Upper lobe of right lung (tissue), 1 donor: ENCODE measurements at regions not wholly inside any gene's neighbourhood (a gene's known extent, or its start where the extent isn't known, plus 50 kb on each side); places are given as distances from the start of the nearest gene placed in this dataset.

Experiments
- ATAC-seq: fragments of 200-7000 bp; cut with Tn5 transposase; one replicate; pipeline ENCODE4 v1.9.1; 2020; ENCODE audit warnings: mild to moderate bottlenecking, moderate library complexity
- DNase-seq: peaks from one replicate; pipeline ENCODE4 v3.0.0-alpha.2; 2020
- H3K27ac ChIP-seq: fragments of 200-600 bp; one replicate; pipeline ENCODE4 v1.8.0; 2022
- H3K27me3 ChIP-seq: fragments of 200-600 bp; one replicate; pipeline ENCODE4 v1.8.0; 2022; ENCODE audit warnings: mild to moderate bottlenecking
- H3K36me3 ChIP-seq: fragments of 200-600 bp; one replicate; pipeline ENCODE4 v1.8.0; 2022
- H3K4me1 ChIP-seq: fragments of 200-600 bp; one replicate; pipeline ENCODE4 v1.8.0; 2022
- H3K4me3 ChIP-seq: fragments of 200-600 bp; one replicate; pipeline ENCODE4 v1.8.0; 2022; ENCODE audit warnings: mild to moderate bottlenecking
- H3K9me3 ChIP-seq: fragments of 200-600 bp; one replicate; pipeline ENCODE4 v1.8.0; 2022
- intact Hi-C: fragments of 100-400 bp; cut with DNase I; formaldehyde crosslinking; loops from one replicate; pipeline ENCODE4 v1.11.0; 2022
- TF ChIP-seq, protein P1 (sequence below): fragments of 200-600 bp; IDR thresholded peaks from one replicate; pipeline ENCODE4 v1.8.0; 2022; ENCODE audit warnings: antibody characterized with exemption
- donor health status: DM: no; HTN: yes; CAD: no; lungs with severe emphysema.

DNA sequence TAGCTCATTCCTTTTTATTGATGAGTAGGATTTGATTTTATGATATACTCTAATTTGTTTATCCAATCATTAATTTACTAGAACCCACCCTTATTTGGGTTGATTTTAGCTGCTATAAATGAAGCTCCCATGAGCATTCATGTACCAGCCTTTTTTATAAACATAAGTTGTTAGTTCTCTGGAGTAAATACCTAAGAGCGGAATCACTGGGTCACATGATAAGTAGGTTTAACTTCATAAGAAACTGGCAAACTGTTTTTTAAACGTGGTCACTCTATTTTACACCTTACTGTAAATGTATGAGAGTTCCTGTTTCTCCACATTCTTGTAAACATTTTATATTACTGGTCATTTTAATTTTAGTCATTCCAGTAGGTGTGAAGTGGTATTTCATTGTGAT is 364.6 kb downstream of the NPR3 start:
- Histone ChIP-seq H3K4me3 (no peak overlapping the region), H3K27me3 (no peaks in the 10 kb centered on the region), H3K9me3 (no peaks in the 10 kb centered on the region), H3K4me1 (peaks cover 3% of the 10 kb centered on the region), H3K27ac (no peak overlapping the region), H3K36me3 (no peaks in the 10 kb centered on the region)
- DNase-seq (no peak), ATAC-seq (no peak)
- intact Hi-C loops: no loop called here
- TF ChIP-seq, protein P1, sequence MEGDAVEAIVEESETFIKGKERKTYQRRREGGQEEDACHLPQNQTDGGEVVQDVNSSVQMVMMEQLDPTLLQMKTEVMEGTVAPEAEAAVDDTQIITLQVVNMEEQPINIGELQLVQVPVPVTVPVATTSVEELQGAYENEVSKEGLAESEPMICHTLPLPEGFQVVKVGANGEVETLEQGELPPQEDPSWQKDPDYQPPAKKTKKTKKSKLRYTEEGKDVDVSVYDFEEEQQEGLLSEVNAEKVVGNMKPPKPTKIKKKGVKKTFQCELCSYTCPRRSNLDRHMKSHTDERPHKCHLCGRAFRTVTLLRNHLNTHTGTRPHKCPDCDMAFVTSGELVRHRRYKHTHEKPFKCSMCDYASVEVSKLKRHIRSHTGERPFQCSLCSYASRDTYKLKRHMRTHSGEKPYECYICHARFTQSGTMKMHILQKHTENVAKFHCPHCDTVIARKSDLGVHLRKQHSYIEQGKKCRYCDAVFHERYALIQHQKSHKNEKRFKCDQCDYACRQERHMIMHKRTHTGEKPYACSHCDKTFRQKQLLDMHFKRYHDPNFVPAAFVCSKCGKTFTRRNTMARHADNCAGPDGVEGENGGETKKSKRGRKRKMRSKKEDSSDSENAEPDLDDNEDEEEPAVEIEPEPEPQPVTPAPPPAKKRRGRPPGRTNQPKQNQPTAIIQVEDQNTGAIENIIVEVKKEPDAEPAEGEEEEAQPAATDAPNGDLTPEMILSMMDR: no peak

DNA sequence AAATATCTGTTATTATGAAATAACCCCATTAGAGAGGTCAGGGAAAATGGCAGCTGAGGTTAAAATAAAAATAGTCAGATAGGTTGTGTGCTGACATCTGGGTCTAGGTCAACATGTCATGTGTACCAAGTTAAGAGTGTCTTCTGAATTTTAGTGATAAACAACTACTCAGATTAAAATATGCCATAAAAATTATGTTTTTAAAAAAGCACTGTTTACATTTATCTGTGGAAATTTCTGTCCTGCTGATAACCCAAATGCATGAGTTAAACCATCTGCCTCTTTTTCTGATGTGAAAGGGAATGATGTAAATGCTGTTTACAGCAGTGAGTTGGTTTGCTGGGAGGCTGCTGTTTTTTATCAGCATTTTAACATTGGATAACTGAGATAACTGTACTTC is 361.2 kb upstream of the TARS1 start:
- TF ChIP-seq, protein P1: no peak
- intact Hi-C loops: no loop called here
- Histone ChIP-seq H3K27me3 (no peaks in the 10 kb centered on the region), H3K36me3 (no peaks in the 10 kb centered on the region), H3K4me1 (peaks cover 3% of the 10 kb centered on the region), H3K9me3 (no peaks in the 10 kb centered on the region), H3K4me3 (no peak overlapping the region), H3K27ac (no peak overlapping the region)
- DNase-seq (no peak), ATAC-seq (peak; percentile 26)

DNA sequence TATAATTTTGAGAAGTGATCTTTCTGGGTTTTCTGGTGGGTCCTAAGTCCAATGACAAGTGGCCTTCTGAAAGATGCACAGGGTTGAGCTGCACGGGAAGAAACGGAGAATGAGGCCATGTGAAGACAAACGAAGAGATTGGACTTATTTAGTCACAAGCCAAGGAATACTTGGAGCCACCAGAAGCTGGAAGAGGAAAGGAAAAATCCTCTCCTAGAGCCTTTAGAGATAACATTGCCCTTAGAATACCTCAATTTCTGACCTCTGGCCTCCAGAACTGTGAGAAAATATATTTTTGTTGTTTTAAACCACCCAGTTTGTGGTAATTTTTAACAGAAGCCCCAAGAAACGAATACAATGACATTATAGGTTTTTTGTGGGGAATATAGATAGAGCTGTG is 360.5 kb upstream of the TARS1 start:
- Histone ChIP-seq H3K4me1 (peaks cover 3% of the 10 kb centered on the region), H3K9me3 (no peaks in the 10 kb centered on the region), H3K27me3 (no peaks in the 10 kb centered on the region), H3K36me3 (no peaks in the 10 kb centered on the region), H3K27ac (no peak overlapping the region), H3K4me3 (no peak overlapping the region)
- intact Hi-C loops: no loop called here
- TF ChIP-seq, protein P1: no peak
- ATAC-seq (no peak), DNase-seq (no peak)

DNA sequence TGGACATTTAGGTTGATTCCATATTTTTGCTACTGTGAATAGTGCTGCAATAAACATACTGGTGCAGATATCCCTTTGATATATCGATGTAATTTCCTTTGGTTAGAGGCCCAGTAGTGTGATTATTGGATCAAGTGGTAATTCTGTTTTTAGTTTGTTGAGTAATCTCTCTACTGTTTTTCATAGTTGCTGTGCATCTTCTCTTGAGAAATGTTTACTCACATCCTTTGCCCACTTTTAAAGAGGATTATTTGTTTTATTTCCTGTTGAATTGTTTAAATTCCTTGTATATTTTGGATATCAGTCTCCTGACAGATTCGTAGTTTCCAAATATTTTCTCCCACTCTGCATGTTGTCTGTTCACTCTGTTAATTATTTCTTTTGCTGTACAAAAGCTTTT is 352.6 kb upstream of the TARS1 start:
- TF ChIP-seq, protein P1: no peak
- Histone ChIP-seq H3K4me1 (peaks cover 5% of the 10 kb centered on the region), H3K27me3 (no peaks in the 10 kb centered on the region), H3K4me3 (no peak overlapping the region), H3K27ac (no peak overlapping the region), H3K36me3 (no peaks in the 10 kb centered on the region), H3K9me3 (no peaks in the 10 kb centered on the region)
- ATAC-seq (no peak), DNase-seq (no peak)
- intact Hi-C loops: no loop called here

DNA sequence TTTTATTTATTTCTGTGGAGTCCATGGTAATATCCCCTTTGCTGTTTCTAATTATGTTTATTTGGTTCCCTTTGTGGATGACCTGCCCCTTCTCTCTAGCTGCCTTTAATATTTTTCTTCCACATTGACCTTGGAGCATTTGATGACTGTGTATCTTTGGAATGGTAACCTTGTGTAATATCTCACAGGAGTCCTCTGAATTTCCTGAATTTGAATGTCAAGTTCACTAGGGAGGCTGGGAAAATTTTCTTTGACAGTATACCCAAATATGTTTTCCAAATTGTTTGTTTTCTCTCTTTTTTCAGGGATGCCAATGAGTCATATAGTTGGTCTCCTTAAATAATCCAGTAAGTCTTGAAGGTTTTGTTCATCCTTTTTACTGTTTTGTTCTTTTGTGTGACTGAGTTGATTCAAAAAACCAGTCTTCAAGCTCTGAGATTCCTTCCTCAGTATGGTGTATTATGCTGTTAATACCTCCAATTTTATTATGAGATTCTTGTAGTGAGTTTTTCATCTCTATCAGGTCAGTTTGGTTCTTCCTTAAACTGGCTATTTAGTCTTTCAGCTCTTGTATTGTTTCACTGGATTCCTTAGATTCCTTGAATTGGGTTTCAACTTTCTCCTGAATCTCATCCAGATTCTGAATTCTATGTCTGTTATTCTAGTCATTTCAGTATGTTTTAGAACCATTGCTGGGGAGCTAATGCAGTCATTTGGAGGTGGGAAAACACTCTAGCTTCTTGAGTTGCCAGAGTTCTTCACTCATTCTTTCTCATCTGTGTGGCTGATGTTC is 349.0 kb upstream of the TARS1 start:
- TF ChIP-seq, protein P1: no peak
- H3K4me3 ChIP-seq: no peak overlapping the region
- intact Hi-C loops: no loop called here
- no peak for ATAC-seq
- DNase-seq: no peak
- H3K4me1 ChIP-seq: peaks cover 5% of the 10 kb centered on the region
- H3K36me3 ChIP-seq: no peaks in the 10 kb centered on the region
- no peaks in the 10 kb centered on the region for H3K27me3 ChIP-seq
- H3K27ac ChIP-seq: no peak overlapping the region
- no peaks in the 10 kb centered on the region for H3K9me3 ChIP-seq
